ENCODE measurements at regions not wholly inside any gene's neighbourhood (a gene's known extent, or its start where the extent isn't known, plus 50 kb on each side); places are given as distances from the start of the nearest gene placed in this dataset.

- no peak for TF ChIP-seq CTCF (IDR thresholded peaks at IDR 0.05)
- no peak for TF ChIP-seq EP300 (IDR thresholded peaks at IDR 0.05)
These were observed 117.3 kb upstream of the CADPS start for GRCh38 chr3:62992520-62992919.

All from sigmoid colon (tissue), 4 donors.